ENCODE measurements at regions not wholly inside any gene's neighbourhood (a gene's known extent, or its start where the extent isn't known, plus 50 kb on each side); places are given as distances from the start of the nearest gene placed in this dataset.

- TF ChIP-seq CTCF (IDR thresholded peaks at IDR 0.05) = no peak
- ATAC-seq (ENCODE audit: low FRiP score) (no peak), DNase-seq (ENCODE audit: low spot score) (no peak)
Measured at GRCh38 chr16:13864689-13865088, 55.3 kb upstream of the ERCC4 start.

GRCh38 chr16:13866073-13866472 lies 53.9 kb upstream of the ERCC4 start:
- peak; percentile 56 for DNase-seq (ENCODE audit: low spot score)
- no peak for ATAC-seq (ENCODE audit: low FRiP score)
- TF ChIP-seq CTCF (IDR thresholded peaks at IDR 0.05) = no peak
